ENCODE measurements at regions not wholly inside any gene's neighbourhood (a gene's known extent, or its start where the extent isn't known, plus 50 kb on each side); places are given as distances from the start of the nearest gene placed in this dataset.

DNA sequence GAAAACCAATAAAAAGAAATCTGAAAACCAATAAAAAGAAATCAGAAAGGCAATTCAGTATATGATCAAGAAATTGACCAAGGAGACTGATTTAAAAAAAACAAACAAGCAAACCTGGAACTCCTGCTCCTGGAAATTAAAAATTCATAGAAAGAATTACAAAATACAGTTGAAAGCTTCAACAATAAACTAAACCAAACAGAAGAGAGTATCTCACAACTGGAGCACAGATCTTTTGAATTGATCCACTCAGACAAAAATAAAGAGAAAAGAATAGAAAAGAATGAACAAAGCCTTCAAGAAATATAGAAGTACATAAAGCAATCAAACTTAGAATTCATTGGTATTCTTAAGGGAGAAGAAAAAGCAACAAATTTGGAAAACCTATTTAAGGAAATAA lies 271.4 kb downstream of the MBNL1 start:
- no peak for TF ChIP-seq ELF1 (IDR thresholded peaks at IDR 0.05; ENCODE audit: borderline replicate concordance, low read depth)
- no peak for TF ChIP-seq CTCF (IDR thresholded peaks at IDR 0.05 in 2 of 3, conservative IDR thresholded peaks at IDR 0.05 in 1 of 3; ENCODE audit: borderline replicate concordance in 1 of 3, insufficient read depth in 1 of 3, low read depth in 2 of 3, low read length in 2 of 3)
- TF ChIP-seq POLR2A (IDR thresholded peaks at IDR 0.05; ENCODE audit: borderline replicate concordance, extremely low read depth, insufficient read depth, insufficient read length), result no peak
- no peak for TF ChIP-seq POLR2AphosphoS5 (IDR thresholded peaks at IDR 0.05; ENCODE audit: low read depth, low read length)
- no peak for TF ChIP-seq SIN3A (IDR thresholded peaks at IDR 0.05; ENCODE audit: low read depth)
- TF ChIP-seq RAD21 (IDR thresholded peaks at IDR 0.05; ENCODE audit: low read depth), result no peak
- no peak for TF ChIP-seq EZH2 (IDR thresholded peaks at IDR 0.05)
